ENCODE measurements at regions not wholly inside any gene's neighbourhood (a gene's known extent, or its start where the extent isn't known, plus 50 kb on each side); places are given as distances from the start of the nearest gene placed in this dataset.

DNA sequence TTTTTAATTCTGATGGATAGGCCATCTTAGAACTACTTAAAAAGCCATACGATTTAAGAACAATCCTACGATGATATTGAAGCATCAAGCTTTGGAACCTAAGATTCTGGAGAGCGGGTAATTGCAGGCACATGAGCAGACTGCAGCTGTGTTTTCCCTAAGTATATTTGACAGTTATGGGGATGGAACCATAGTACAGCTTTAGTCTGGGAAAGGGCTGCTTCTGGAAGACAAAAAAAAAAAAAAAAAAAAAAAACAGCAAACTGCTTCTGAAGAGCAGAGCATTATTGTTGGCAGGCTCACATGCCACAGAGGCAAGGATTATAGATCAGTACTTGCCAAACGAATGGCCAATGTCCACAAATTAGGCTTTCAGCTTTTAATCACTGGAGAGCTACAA, 1618.7 kb downstream of the AMY1C start:
- Histone ChIP-seq H3K79me1 (ENCODE audit: insufficient read depth, low read depth, low read length, poor library complexity, severe bottlenecking) (no peaks in the 10 kb centered on the region), H2AK5ac (ENCODE audit: insufficient read length, low read length) (no peak overlapping the region), H3K79me2 (ENCODE audit: insufficient read depth, low read length) (no peaks in the 10 kb centered on the region), H2BK120ac (ENCODE audit: low read depth, low read length, poor library complexity, severe bottlenecking) (no peak overlapping the region), H4K5ac (ENCODE audit: insufficient read length, low read depth, low read length) (no peak overlapping the region), H3K23ac (ENCODE audit: insufficient read length, low read depth, low read length) (no peak overlapping the region), H4K20me1 (ENCODE audit: control insufficient read depth, insufficient read depth, insufficient read length) (no peaks in the 10 kb centered on the region), H3K14ac (ENCODE audit: insufficient read depth, low read length) (no peak overlapping the region), H3K18ac (ENCODE audit: insufficient read length, low read depth, low read length) (no peak overlapping the region), H2BK5ac (ENCODE audit: insufficient read length, low read length) (no peak overlapping the region), H2AFZ (ENCODE audit: low read length) (no peak overlapping the region), H3K9me3 (ENCODE audit: control insufficient read depth, low read depth, low read length) (no peaks in the 10 kb centered on the region), H3K27me3 (ENCODE audit: insufficient read depth, low read length) (no peaks in the 10 kb centered on the region), H3K56ac (ENCODE audit: insufficient read length, low read depth, low read length) (no peak overlapping the region), H4K8ac (replicated peaks; ENCODE audit: insufficient read length, low read depth, low read length) (no peak overlapping the region), H2BK12ac (ENCODE audit: insufficient read length, low read depth, low read length) (no peak overlapping the region), H3K9ac (ENCODE audit: extremely low read depth, insufficient read length, low read length) (no peak overlapping the region), H3K4me2 (ENCODE audit: insufficient read depth, insufficient read length, low read length) (no peak overlapping the region), H4K91ac (ENCODE audit: insufficient read length, low read depth, low read length) (no peak overlapping the region), H3K4me1 (ENCODE audit: insufficient read depth, low read length) (no peaks in the 10 kb centered on the region), H3K27ac (ENCODE audit: insufficient read length, low read depth, low read length) (no peak overlapping the region), H3T11ph (ENCODE audit: low read length) (no peak overlapping the region), H3K23me2 (ENCODE audit: insufficient read length, low read depth, low read length, poor library complexity, severe bottlenecking) (no peaks in the 10 kb centered on the region), H3K4ac (ENCODE audit: low read depth, low read length) (no peak overlapping the region), H2BK20ac (ENCODE audit: low read depth, low read length, poor library complexity, severe bottlenecking) (no peak overlapping the region), H2BK15ac (ENCODE audit: low read depth, low read length) (no peak overlapping the region)
- Mint-ChIP-seq H3K27me3 (ENCODE audit: low read depth) (no peaks in the 10 kb centered on the region), H3K36me3 (ENCODE audit: insufficient read depth in 1 of 3, low read depth in 3 of 3) (peaks cover 0 to 1% (median 0%) of the 10 kb centered on the region in 3 experiments; a peak in 1 of 7 replicates), H3K27ac (no peak overlapping the region), H3K4me3 (no peak overlapping the region), H3K9me3 (peaks cover 0 to 2% of the 10 kb centered on the region in 2 experiments; a peak in 1 of 5 replicates), H3K4me1 (peaks cover 4 to 8% of the 10 kb centered on the region in 2 experiments)
- WGBS (ENCODE audit: extremely low coverage, insufficient read length, low lambda C conversion rate): no CpG with 5 or more reads among the region's 4 CpGs
- TF ChIP-seq, protein P1, sequence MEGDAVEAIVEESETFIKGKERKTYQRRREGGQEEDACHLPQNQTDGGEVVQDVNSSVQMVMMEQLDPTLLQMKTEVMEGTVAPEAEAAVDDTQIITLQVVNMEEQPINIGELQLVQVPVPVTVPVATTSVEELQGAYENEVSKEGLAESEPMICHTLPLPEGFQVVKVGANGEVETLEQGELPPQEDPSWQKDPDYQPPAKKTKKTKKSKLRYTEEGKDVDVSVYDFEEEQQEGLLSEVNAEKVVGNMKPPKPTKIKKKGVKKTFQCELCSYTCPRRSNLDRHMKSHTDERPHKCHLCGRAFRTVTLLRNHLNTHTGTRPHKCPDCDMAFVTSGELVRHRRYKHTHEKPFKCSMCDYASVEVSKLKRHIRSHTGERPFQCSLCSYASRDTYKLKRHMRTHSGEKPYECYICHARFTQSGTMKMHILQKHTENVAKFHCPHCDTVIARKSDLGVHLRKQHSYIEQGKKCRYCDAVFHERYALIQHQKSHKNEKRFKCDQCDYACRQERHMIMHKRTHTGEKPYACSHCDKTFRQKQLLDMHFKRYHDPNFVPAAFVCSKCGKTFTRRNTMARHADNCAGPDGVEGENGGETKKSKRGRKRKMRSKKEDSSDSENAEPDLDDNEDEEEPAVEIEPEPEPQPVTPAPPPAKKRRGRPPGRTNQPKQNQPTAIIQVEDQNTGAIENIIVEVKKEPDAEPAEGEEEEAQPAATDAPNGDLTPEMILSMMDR (conservative IDR thresholded peaks at IDR 0.05): no peak
- DNase-seq: no peak

Measured in H9 (cell line).